ENCODE measurements at regions not wholly inside any gene's neighbourhood (a gene's known extent, or its start where the extent isn't known, plus 50 kb on each side); places are given as distances from the start of the nearest gene placed in this dataset.

GRCh38 chr16:65916995-65917394 is 449.5 kb upstream of the CDH5 start:
- no peak for DNase-seq (ENCODE audit: low read depth in 2 of 2)

DNA sequence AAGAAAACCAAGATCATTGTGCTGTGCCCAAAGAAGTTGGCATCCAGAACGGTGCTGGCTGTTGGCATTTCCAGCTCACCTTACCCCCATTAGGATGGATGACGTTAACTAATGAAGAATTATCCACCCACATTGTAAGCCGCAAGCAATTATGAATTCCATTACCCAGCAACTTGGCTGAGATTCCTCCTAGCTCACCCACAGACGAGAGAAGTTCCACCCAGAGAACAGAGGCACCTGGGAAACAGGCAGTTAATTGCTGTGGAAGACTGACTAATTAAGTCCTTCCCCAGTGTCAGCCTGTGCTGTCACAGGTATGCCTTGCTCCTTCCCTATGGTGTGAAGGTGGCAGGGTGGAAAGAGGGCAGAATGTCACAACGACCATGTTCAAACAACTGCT is 456.2 kb upstream of the CDH5 start:
- no peak for DNase-seq (ENCODE audit: low read depth in 2 of 2)

- no peak for DNase-seq (ENCODE audit: low read depth in 2 of 2)
These were observed 457.0 kb upstream of the CDH5 start for GRCh38 chr16:65909310-65910050.

GRCh38 chr16:65908568-65908967 is 457.9 kb upstream of the CDH5 start:
- DNase-seq (ENCODE audit: low read depth in 2 of 2): no peak

GRCh38 chr16:65905331-65905730 is 461.2 kb upstream of the CDH5 start:
- no peak for DNase-seq (ENCODE audit: low read depth in 2 of 2)

- no peak for DNase-seq (ENCODE audit: low read depth in 2 of 2)
These were observed 469.9 kb upstream of the CDH5 start for GRCh38 chr16:65896448-65897153.

DNA sequence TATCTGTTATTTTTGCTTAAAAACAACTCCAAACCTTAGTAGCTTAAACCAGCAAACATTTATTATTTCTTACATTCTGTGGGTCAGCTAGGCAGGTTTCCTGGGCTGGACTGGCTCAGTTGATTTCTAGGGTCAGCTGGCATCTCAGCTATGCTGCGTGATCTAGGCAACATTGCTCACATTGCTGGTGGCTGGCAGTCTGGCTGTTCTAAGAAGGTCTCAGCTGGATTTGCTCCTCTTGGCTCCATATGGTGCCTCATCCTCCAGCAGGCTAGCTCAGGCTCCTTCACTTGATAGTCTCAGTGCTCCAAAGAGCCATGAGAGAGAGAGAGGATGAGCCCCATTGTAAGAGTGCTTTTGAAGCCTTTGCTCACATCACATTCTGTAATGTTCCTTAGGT is 470.6 kb upstream of the CDH5 start:
- DNase-seq (ENCODE audit: low read depth in 2 of 2): no peak

GRCh38 chr16:65895486-65895885 is 471.0 kb upstream of the CDH5 start:
- DNase-seq (ENCODE audit: low read depth in 2 of 2): no peak

GRCh38 chr16:65890203-65890602 is 476.3 kb upstream of the CDH5 start:
- DNase-seq (ENCODE audit: low read depth in 2 of 2): no peak

DNA sequence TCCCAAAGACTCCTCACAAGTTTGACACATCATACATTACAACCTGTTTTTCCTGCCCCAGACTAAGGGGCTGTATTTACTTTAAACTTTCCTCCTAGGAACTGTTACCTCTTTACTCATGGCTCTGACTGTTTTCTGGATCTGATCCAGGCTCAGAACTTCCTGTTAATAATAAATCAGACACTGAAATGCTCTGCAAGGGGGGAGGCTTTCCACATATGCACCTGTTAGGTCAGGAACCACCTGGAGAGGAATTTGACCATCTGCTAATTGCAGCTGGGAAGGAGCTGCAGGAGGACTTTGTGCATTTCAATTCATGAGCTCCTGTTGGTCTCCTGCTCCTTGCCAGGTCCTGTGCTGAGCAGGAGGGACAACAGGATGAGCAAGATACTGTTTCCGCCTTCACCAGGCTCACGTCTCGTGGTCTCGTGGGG is 476.9 kb upstream of the CDH5 start:
- DNase-seq (ENCODE audit: low read depth in 2 of 2): no peak

DNA sequence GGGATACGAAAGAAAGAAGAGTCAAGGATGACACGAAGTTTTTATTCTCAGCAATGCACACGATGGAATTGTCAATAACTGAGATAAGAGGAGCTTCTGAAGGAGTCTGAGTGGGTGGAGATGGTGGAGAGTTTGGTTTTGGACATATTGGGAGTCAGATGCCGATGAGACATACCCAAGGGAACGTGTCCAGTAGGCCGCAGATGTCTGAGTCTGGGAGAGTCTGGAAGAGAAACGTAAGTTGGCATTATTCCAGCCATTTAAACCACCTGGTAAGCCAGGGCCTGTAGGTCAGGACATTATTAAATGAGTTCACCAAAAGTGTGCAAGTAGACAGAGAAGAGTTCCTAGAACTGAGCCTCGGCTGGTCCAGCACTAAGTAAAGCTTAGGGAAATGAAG is 478.3 kb upstream of the CDH5 start:
- no peak for DNase-seq (ENCODE audit: low read depth in 2 of 2)

- no peak for DNase-seq (ENCODE audit: low read depth in 2 of 2)
These were observed 482.5 kb upstream of the CDH5 start for GRCh38 chr16:65884018-65884417.

GRCh38 chr16:65878347-65878746 is 488.1 kb upstream of the CDH5 start:
- no peak for DNase-seq (ENCODE audit: low read depth in 2 of 2)

GRCh38 chr16:65876624-65877023 is 489.9 kb upstream of the CDH5 start:
- DNase-seq (ENCODE audit: low read depth in 2 of 2): no peak

- no peak for DNase-seq (ENCODE audit: low read depth in 2 of 2)
These were observed 490.5 kb upstream of the CDH5 start for GRCh38 chr16:65876056-65876408.

DNA sequence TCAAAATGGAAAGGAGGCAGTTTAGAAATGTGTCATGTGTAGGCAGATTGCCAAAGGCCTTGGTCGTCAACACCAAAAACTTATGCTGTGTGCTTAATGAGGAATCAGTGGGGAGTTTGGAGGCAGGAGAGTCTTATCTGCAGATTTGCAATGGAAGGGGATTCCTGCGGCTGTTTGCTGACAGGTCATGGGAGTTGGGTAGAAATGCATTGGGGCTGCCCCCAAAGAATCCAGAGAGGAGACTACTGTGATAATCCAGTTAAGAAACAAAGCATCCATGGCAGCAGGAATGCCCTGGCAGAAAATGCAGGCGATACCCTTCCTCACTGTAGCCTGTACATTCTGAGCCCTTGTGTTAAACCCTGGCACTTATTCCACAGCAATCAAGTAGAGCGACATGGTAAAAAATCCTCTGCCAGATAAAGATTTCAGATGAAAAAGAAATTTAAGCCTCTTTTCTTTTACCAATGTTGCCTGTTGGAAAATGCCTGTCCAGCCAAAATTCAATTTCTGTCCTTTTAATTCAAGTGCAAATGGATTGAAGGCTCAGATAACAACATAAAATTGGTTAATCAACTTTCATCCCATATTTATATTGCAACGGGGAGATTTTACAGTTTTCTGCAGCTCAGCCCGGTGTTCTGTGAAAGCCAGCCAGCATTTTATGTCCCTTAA is 491.0 kb upstream of the CDH5 start:
- DNase-seq (ENCODE audit: low read depth in 2 of 2): no peak

- no peak for DNase-seq (ENCODE audit: low read depth in 2 of 2)
These were observed 497.2 kb upstream of the CDH5 start for GRCh38 chr16:65869261-65869660.

DNA sequence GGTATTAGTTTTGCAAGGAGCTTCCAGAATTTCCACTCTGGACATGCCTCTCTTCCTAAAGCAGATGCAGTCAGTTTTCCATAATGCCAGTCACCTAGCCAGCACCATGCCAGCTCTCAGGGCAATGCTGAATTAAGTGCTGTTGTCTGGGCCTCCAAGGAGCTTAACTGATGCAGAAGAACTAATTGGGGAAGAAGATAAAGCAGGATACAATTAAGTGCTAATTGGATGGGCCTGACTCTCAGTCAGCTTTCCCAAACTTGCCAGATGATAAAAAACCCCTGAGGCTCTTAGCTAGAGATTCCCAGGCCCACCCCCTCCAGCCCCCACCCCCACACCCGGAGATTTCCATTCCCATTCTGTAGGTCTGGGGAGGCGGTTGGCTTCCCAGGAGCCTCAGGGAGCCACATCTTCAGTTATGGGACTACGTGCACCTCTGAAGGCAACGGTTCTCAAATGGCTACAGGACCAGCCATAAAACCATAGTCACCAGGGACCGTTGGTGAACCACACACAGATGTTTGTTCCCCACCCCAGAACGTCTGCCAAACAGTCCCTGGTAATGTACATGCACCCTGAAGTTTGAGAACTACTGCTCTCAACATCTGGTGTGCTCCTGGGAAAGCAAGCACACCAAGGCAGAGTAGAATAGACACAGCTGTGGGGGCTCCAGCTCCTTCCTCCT is 499.1 kb upstream of the CDH5 start:
- no peak for DNase-seq (ENCODE audit: low read depth in 2 of 2)

GRCh38 chr16:65863236-65863635 is 503.3 kb upstream of the CDH5 start:
- no peak for DNase-seq (ENCODE audit: low read depth in 2 of 2)

DNA sequence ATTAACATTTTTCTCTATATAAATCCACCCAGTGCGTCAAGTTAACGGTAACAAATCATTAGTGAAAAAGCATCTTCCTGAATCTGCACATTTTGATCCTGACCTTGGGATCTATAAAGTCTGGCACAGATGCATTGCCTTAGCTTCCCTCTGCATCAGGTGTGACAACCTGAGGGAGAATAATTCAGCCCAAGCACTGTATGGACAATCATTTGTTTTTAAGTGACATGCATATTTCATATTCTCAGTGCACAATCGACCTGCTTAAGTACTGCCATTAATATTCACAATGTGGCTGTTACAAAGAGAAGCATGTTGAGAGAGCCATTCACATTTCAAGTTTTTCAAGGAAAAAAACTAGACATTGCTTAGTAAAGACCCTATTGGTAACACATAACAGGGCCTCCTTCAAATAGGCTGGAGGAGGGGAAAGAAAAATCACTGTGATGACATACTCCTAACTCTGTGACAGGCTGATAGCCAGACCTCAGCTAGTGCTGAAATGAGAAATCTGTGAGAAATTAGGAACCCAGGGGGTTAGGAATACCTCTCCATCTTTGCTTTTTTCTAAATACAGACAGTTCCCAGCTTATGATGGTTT is 505.3 kb upstream of the CDH5 start:
- no peak for DNase-seq (ENCODE audit: low read depth in 2 of 2)

- DNase-seq (ENCODE audit: low read depth in 2 of 2): no peak
These were observed 511.0 kb upstream of the CDH5 start for GRCh38 chr16:65855171-65856145.

All from stimulated activated CD8-positive, alpha-beta memory T cell treated with anti-CD3 and anti-CD28 coated beads, Interleukin-15, amount 100 ng/mL, for 4 hours (primary cell).